ENCODE measurements at regions not wholly inside any gene's neighbourhood (a gene's known extent, or its start where the extent isn't known, plus 50 kb on each side); places are given as distances from the start of the nearest gene placed in this dataset.

DNA sequence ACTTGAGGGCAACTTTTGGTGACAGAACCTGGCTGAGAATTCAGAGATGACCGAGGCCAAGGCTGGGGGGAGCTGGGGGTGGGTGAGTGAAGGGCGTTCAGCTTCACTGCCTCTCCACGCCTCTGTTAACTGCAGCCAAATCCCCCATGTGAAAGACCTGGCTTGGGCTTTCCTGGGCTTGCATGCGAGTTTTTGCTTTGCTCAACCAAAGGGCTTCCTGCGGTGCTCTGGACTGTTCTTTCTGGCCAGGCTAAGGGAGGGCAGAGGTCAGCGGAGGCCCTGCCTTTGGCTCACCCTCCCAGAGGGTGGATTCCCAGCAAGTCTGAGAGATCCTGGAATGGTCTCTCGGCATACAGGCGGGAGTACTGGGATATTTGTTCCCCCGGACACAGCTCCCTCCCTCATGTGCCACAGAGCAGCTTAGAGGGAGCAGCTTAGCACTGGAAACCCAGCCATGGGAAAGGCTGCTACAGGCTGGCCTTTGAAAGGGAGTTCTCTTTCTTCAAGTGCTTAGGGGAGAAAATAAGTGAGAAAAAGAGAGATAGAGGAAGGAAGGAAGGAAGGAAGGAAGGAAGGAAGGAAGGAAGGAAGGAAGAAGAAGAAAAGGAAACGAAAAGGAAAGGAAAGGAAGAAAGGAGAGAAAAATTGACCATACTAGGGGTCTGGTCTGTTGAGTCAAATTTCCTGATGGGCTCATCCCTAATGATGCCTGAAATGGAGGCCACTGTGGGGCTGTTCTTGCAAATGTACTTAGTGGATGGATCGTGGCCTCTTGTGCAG is 158.8 kb downstream of the FGF18 start:
- TF ChIP-seq CTCF (conservative IDR thresholded peaks at IDR 0.05) = no peak
- no peak for TF ChIP-seq EZH2 (IDR thresholded peaks at IDR 0.05; ENCODE audit: low read depth)
